GM06990 (cell line): ENCODE measurements at regions not wholly inside any gene's neighbourhood (a gene's known extent, or its start where the extent isn't known, plus 50 kb on each side); places are given as distances from the start of the nearest gene placed in this dataset.

Experiments
- DNase-seq: peaks from one replicate; pipeline ENCODE4 v3.0.0-alpha.2; 2011; ENCODE audit not compliant: insufficient read length; ENCODE audit errors: extremely low read depth
- H3K27me3 ChIP-seq: replicated peaks from 2 replicates; pipeline ENCODE4 v1.6.0; 2011; ENCODE audit warnings: low read length; ENCODE audit not compliant: control insufficient read depth, insufficient read depth
- H3K36me3 ChIP-seq: 2 replicates; pipeline ENCODE4 v1.5.1; 2011; ENCODE audit warnings: low read length; ENCODE audit not compliant: control insufficient read depth, insufficient read depth
- H3K4me3 ChIP-seq: replicated peaks from 2 replicates; pipeline ENCODE4 v1.5.1; 2011; ENCODE audit warnings: low read depth, mild to moderate bottlenecking, control low read depth, low read length
- CTCF ChIP-seq: IDR thresholded peaks from 2 replicates; pipeline ENCODE4 v1.5.1; 2011; ENCODE audit warnings: low read length, control low read depth, mild to moderate bottlenecking, inconsistent platforms; ENCODE audit not compliant: insufficient read depth, poor library complexity, severe bottlenecking

- H3K36me3 ChIP-seq = no peaks in the 10 kb centered on the region
- TF ChIP-seq CTCF = no peak
- no peak for DNase-seq
- H3K27me3 ChIP-seq = peaks cover 5% of the 10 kb centered on the region
- H3K4me3 ChIP-seq = no peak overlapping the region
These were observed 185.9 kb upstream of the LINGO1 start for GRCh38 chr15:77818484-77819047.

- Histone ChIP-seq H3K4me3 (no peak overlapping the region), H3K36me3 (no peaks in the 10 kb centered on the region), H3K27me3 (peaks cover 5% of the 10 kb centered on the region)
- DNase-seq = no peak
- no peak for TF ChIP-seq CTCF
These were observed 184.7 kb upstream of the LINGO1 start for GRCh38 chr15:77817434-77817833.

GRCh38 chr15:77816983-77817382 lies 184.3 kb upstream of the LINGO1 start:
- no peak for DNase-seq
- H3K36me3 ChIP-seq = no peaks in the 10 kb centered on the region
- no peak overlapping the region for H3K4me3 ChIP-seq
- peaks cover 5% of the 10 kb centered on the region for H3K27me3 ChIP-seq
- no peak for TF ChIP-seq CTCF

GRCh38 chr15:77815015-77815414 lies 182.3 kb upstream of the LINGO1 start:
- Histone ChIP-seq H3K27me3 (no peaks in the 10 kb centered on the region; the same call in 1 of the 2 replicates), H3K4me3 (no peak overlapping the region), H3K36me3 (no peaks in the 10 kb centered on the region)
- DNase-seq = no peak
- TF ChIP-seq CTCF = no peak

- no peak for DNase-seq
- Histone ChIP-seq H3K4me3 (no peak overlapping the region), H3K27me3 (no peaks in the 10 kb centered on the region; the same call in 1 of the 2 replicates), H3K36me3 (no peaks in the 10 kb centered on the region)
- no peak for TF ChIP-seq CTCF
These were observed 180.0 kb upstream of the LINGO1 start for GRCh38 chr15:77812664-77813063.

GRCh38 chr15:77811270-77811669 lies 178.6 kb upstream of the LINGO1 start:
- peaks cover 2% of the 10 kb centered on the region; the same call in 1 of the 2 replicates for H3K27me3 ChIP-seq
- no peak overlapping the region for H3K4me3 ChIP-seq
- no peaks in the 10 kb centered on the region for H3K36me3 ChIP-seq
- DNase-seq = no peak
- TF ChIP-seq CTCF = no peak
